GM10266 (cell line): ENCODE measurements at regions not wholly inside any gene's neighbourhood (a gene's known extent, or its start where the extent isn't known, plus 50 kb on each side); places are given as distances from the start of the nearest gene placed in this dataset.

ENCODE experiments used
- DNase-seq: peaks from one replicate; pipeline ENCODE4 v3.0.0; 2012; ENCODE audit errors: extremely low spot score
- TF ChIP-seq, protein P1 (sequence below): IDR thresholded peaks from 2 replicates; pipeline ENCODE4 v1.5.1; 2012; ENCODE audit warnings: mild to moderate bottlenecking, low read depth; ENCODE audit not compliant: control insufficient read depth, insufficient read depth; ENCODE audit errors: missing control alignments

DNA sequence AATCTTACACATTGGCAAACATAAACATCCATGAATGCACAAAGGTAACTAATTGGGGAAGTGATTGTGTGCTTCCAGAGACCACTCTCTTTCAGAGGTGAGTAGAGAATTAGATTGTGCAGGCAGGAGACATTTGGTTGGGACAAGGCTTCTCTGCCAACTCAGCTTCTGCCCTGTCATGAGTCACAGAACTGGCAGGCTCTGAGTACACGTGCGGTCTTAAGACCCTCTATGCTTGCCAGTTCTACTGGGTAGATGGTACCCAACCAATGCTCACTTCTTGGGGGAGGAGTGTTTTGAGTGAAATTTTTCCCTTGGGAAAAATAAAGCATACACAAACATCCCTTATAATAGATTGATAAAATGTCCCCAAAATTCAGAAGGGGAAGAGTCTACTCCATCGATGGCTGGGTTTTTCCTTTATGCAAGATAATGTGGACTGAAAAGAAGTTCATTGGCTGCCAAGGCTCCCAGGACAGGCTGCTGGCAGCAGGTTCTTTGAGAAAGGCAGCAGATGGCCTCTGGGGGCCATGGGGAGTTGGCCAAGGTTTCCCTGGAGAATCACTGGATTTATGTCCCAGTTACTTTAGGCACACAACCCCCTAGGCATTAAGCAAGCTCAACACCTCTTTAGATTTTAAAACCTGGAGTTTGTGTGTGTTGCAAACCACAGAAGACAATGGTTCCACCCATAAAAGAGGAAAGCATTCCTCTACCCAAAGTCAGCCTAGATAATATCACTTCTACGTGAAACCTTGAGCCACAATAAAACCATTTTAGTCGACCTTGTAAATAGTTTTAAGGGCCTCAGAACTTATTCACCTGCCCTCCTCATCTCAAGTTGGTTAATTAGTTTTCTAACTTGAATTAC, 417.0 kb downstream of the TXNL1 start:
- TF ChIP-seq, protein P1, sequence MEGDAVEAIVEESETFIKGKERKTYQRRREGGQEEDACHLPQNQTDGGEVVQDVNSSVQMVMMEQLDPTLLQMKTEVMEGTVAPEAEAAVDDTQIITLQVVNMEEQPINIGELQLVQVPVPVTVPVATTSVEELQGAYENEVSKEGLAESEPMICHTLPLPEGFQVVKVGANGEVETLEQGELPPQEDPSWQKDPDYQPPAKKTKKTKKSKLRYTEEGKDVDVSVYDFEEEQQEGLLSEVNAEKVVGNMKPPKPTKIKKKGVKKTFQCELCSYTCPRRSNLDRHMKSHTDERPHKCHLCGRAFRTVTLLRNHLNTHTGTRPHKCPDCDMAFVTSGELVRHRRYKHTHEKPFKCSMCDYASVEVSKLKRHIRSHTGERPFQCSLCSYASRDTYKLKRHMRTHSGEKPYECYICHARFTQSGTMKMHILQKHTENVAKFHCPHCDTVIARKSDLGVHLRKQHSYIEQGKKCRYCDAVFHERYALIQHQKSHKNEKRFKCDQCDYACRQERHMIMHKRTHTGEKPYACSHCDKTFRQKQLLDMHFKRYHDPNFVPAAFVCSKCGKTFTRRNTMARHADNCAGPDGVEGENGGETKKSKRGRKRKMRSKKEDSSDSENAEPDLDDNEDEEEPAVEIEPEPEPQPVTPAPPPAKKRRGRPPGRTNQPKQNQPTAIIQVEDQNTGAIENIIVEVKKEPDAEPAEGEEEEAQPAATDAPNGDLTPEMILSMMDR: no peak
- no peak for DNase-seq

DNA sequence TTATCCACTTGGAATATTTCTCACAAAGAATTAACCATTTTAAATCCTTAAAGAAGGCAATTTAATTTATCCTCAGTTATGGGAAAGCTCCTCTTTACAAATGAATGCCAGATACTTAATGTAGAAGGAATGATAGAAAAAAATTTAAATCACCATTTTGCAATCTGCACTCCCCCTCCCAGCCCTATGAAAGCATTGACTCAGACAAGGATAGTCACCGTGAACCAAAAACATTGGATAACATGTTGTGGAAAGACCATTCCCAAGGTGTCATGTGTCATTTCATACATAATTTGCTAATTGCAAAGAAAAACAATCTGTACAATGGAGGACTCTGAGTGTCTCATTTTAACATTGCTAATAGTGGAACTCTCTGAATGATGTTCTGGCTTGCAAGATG, 421.0 kb downstream of the TXNL1 start:
- TF ChIP-seq, protein P1: no peak
- no peak for DNase-seq

DNA sequence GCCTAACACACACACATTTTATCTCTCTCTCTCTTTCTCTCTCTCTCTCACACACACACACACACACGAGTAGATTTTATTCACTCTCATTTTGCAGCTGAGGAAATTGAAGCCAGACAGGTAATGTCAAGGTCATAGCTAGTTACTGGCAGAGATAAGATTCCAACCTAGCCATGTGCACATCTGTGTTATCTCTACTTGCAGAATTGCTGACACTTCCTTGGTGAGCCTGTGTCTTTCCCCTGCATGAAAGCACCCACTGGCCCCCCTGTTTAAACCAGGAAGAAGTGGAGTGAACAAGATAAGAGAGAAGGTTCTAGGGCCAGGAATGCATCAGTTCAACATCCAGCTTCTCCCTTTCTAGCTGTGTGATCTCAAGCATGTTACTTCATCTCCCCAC, 423.7 kb downstream of the TXNL1 start:
- TF ChIP-seq, protein P1: no peak
- DNase-seq: no peak

DNA sequence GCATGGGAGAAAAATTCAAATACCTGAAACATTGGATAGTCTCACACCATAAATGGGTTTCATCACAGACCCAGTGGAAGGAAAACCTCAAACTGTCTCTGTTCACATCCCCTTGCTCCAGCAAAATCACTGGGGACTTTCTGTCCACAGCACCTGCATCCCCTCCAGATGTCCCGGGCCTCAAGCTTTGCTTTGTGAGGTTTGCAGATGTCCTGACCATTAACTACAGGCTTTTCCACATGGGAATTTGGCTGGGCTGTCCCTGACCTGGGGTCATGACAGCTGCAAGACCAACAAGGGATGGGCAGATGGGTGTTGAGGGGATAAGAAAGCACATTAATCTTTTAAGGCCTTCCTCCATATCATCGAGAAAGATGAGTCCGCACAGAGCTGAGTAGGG, 427.9 kb downstream of the TXNL1 start:
- TF ChIP-seq, protein P1: no peak
- DNase-seq: no peak

DNA sequence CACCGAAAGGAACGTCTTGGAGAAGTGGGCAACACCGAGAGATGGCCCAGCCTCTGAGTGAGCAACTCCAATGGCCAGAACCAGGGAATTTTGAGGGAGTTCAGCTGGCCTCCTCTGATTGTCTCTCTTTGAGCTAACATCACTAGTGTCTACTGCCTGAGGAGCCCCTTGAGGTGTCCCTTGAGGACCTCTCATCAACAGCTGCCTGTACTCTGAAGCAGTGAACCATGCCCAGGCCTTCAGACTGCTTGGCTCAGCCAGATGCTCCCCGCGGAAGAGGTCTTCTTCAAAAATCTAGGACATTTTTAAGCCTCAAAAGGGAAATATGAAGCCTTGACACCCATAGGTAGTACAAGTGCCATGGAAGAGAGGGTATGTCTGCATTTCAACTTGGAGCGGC, 430.4 kb downstream of the TXNL1 start:
- no peak for DNase-seq
- TF ChIP-seq, protein P1: no peak

DNA sequence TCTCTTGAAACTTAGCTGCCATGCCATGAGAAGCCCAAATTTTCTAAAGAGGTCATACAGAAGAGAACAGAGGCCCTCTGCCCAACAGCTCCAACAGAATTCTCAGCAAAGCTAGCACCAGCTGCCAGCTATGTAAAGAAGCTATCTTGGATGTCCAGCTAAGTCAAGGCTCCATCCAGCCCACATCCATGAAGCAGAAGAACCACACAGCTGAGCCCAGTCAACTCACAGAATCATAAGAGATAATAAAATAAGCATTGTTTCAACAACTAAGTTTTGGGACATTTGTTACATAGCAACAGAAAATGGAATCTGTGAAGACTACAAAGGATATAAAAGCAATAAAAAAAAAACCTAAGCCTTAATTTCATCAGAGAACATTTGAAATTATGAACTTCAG, 434.3 kb downstream of the TXNL1 start:
- DNase-seq: no peak
- TF ChIP-seq, protein P1: no peak

DNA sequence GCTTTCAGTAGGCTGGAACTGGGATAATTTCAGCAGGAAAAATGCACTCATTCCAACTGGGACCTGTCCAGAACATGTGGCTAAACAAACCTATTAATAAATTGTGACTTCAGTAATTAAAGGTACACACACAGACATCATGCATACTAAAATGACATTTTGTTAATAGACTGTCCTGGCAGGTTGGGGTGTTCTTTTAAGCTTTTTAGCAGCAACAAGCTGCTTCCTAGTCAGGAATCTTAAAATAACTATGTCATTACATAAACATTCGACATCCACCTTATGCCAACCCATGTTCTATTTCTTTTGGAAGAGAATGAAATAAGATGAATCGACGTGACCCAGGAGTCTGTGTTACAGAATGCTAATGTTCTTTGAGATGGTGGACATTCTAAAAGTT, 435.7 kb downstream of the TXNL1 start:
- DNase-seq: no peak
- TF ChIP-seq, protein P1: no peak
